HG03565 (cell line): ENCODE measurements at regions not wholly inside any gene's neighbourhood (a gene's known extent, or its start where the extent isn't known, plus 50 kb on each side); places are given as distances from the start of the nearest gene placed in this dataset.

Source experiments
- ATAC-seq: cut with Tn5 transposase; IDR thresholded peaks from one replicate; pipeline ENCODE4 v1.9.1; 2021; ENCODE audit warnings: mild to moderate bottlenecking, moderate library complexity; ENCODE audit not compliant: unreplicated experiment

DNA sequence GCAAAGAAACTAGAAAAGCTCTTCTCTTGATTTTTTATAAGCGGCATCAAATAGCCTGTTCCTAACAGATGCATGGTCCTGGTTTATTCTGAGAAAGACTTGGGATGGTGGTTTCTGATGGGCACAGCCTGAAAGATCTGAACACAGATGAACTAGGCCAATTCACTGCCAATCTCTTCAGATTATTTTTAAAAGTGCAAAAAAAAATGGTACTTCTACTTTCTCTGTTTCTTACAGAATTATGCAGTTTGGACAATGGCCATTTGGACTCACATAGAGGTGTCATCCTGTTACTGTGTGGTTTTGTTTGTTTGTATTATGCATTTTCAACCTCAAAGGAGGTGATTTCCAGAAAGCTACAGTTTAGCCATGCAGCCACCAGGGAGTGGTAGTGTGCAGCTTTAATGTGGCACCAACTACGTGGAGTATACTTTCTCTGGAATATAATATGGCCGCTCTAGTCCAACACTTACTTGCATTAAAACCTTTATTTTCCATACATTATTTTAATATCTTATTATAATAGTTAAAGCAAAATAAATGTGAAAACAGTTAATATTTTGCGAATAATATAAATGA lies 469.8 kb upstream of the KIRREL3 start:
- peak; percentile 84 for ATAC-seq

GRCh38 chr11:127464325-127464724 lies 463.8 kb upstream of the KIRREL3 start:
- ATAC-seq, result no peak

- ATAC-seq, result no peak
Observed at GRCh38 chr11:127462065-127462344, 461.4 kb upstream of the KIRREL3 start.

DNA sequence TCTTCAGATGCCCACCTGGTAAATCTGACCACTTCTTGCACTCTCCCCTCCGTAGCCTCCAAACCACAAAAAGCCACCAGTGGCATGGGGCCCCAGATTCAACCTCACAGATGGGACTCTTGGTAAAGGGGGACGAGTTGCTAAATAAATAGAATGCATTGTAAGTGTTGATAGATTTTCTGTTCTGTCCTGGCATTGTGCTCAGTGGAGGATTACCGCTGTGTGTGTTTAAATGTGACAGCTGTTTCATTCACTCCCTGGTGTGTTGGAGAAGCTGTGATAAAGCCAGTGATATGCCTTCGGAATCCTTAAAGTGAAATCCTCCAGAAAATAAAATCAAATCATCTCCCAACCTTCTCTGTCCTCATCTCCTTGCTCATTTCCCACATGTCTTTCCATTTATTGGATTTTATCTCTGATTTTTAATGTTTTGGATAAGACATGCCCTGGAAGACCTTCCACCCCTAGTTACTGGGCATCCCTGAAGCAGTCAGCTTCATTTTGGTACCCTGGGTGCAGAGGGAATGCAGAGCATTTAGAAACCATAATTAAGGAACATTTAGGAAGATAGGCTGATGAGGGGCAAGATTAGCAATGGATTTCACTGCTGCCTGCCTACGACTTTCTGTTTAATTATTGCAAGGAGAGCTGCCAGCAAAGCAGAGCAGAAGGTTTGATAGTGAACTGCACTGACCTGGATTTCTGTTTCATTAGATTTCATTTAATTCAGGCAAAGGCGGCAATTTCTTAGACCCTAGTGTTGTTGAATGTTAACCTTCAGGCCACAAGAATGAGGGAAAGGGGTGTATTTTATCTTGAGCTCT lies 460.9 kb upstream of the KIRREL3 start:
- no peak for ATAC-seq

DNA sequence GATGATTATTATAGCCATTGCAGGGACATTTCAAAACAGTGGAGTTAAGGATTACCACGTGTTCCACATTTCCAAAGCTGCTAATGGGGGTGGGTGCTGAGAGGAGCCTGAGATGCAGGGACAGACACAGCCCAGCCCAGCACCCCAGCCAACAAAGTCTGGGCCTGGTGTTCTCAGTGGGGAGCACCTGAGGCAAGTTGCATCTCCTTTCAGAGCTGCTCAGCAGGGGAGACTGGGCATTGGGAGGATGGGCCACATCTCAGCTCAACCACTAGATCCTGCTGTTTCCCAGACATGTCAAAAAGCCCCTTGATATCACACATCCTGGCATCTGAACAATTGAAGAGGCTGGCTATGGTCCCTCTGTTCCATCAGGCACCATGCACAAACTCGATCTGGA lies 458.0 kb upstream of the KIRREL3 start:
- ATAC-seq, result no peak

- ATAC-seq, result no peak
Observed at GRCh38 chr11:127454856-127455255, 454.3 kb upstream of the KIRREL3 start.

DNA sequence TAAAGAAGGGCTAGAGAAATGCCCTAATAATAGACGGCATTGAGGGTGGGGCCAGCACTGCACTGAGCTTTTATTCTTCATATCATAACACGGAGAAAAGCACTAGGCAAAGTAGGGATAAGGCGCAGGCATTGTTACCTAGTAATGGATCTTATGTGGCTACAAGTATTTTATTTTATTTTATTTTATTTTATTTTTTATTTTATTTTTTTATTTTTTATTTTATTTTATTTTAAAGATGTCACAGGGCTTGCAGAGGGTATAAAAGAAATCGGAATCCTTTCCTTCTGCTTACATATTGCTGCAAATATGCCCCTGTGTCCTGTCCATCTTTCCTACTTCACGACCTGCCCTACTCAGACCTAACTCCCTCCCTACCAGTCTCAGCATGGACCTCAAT lies 452.0 kb upstream of the KIRREL3 start:
- no peak for ATAC-seq

GRCh38 chr11:127451861-127452260 lies 451.3 kb upstream of the KIRREL3 start:
- no peak for ATAC-seq

- no peak for ATAC-seq
Observed at GRCh38 chr11:127448101-127448500, 447.5 kb upstream of the KIRREL3 start.

DNA sequence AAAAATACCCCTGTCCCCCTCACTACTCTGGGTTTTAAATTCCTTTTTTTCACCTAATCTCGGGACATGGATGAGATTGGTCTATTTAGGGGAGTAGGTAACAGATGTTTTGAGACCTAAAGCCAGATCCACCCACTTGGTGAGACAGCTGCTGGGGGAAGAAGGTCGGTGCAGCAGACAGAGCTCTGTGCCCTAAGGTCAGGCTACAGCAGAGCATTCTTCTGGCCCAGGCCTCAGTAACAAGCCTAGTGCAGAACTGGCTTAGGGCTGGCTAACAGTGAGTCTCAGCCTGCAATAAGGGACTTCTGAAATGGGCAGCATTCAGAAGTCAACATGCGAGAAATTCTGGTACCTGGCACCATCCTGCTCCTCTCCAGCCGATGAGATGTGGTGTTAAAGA lies 444.9 kb upstream of the KIRREL3 start:
- ATAC-seq, result no peak

- no peak for ATAC-seq
Observed at GRCh38 chr11:127443297-127443696, 442.7 kb upstream of the KIRREL3 start.

DNA sequence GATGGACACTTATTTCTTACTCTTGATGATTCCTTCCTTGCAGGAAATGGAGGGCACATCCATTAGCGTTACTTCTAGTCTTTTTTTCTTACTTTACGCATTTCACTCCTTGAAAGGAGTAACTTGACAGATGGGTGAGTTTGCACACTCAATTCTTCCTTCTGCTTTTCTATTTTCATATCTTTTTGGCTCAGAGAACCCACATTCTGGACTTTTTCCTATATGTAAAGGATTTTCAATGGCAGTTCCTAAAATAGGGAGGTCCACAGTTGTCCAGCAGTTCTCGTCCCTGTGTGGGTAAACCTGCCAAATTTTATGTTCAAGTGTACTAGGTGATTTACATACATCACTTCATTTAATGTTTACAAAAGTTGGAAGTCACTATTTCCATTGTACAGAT lies 440.0 kb upstream of the KIRREL3 start:
- no peak for ATAC-seq

DNA sequence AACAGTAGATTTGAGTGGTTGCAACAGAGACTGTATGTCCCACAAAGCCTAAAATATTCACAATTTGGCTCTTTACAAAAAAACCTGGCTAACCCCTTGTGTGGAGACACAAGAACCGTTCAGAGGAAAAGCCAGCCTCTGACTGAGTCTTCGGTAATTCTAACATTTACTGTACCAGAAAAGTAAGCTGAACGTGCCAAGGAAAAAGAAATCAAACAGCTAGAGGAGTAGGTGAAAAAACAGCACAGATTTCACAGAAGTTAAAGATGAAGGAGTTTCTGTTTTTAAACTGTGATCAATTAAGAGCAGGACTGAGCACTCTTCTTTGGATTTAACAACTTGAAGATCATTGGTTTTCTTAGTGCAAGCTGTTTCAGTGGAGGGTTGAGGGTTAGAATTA lies 424.7 kb upstream of the KIRREL3 start:
- no peak for ATAC-seq

DNA sequence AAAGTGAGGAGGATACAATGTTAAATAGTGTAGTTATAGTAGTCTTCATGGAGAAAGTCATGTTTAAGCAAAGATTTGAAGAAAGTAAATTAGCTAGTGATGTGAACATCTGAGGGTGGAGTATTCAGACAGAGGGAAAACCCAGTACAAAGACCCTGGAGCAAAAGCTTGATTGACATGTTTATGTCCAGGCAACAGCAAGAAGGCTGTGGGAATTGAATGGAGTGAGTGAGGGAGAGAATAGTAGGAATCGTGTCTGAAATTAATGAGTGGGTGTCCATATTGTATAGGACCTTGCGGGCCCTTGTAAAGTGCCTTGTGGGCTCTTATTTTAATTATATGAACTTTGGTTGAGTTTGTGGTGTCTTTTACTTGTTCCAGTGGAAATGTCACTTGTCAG lies 424.1 kb upstream of the KIRREL3 start:
- no peak for ATAC-seq

DNA sequence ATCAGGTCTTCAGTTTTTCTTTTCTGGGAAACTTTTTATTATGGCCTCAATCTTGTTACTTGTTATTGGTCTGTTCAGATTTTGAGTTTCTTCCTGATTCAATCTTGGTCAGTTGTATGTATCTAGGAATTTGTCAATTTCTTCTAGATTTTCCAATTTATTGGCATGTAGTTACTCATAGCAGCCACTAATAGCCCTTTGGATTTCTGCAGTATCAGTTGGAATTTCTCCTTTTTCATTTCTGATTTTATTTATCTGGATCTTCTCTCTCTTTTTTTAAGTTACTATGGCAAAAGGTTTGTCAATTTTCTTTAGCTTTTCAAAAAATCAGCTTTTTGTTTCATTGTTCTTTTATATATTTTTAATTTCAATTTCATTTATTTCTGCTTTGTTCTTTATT lies 419.6 kb upstream of the KIRREL3 start:
- ATAC-seq, result no peak

DNA sequence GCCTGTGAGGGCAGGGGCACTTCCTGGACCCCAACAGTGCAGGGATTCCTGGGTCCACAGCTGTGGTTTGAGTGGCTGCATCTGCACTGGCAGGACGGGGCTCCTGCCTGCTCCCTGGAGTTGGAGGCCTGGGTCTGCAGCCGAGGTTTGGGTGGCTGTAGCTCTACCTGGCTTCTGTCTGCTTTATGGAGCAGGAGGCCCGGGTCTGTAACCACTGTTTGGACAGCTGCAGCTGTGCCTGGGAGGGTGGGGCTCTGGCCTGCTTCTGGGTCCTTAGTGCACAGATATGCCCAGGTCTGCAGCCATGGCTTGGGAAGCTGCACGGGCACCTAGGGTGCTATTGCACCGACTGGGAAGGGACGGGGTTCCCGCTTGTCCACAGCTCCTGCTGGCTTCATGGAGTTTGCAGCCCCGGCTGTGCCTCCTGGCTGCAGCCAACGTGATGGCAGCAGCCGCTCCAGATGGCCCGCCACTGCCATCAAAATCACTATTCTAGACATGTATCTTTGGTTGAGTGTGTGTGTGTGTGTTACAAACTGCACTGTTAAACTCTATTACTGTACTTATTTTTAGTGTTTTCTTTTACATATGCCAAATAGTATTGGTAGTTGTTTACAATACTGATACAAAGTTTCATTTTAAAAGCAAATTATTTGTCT lies 412.3 kb upstream of the KIRREL3 start:
- no peak for ATAC-seq

- ATAC-seq, result no peak
Observed at GRCh38 chr11:127412234-127412633, 411.7 kb upstream of the KIRREL3 start.

DNA sequence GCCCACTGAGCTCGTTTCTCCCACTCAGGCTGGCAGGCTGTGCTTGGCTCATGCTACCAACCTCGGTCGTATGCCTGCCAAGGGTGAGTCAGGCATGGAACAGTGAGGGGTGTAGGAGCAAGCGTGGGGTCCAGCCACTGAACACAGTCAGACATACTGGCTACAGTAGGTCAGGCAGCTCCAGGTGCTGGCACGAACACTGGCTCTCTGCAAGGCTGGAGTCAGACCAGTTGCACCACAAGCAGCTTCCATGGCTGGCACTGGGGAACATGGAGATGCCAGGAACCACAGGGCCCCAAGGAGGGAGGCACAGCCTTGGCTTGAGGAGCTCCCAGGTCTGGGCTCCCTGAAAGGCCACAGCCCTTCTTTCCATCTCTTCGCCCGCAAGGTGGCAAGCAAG lies 410.7 kb upstream of the KIRREL3 start:
- ATAC-seq, result no peak

DNA sequence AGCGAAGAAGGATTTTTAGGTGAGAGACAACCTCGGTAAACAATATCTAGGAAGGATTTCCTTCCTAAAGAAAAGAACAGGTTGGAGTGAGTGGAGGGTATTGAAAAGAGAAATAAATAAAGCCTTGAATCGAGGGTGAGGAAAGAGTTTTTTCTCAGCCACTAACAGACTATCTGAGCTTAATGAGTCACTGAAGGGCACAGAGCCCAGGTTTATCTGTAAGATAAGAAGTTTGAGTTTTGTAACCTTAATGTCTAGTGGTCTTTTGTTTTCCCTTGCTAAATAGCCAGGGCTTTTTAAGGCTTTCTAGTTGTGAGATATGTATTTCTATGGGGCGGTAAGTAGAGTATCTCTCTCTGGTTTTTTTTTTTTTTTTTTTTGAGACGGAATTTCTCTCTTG lies 394.5 kb upstream of the KIRREL3 start:
- ATAC-seq, result no peak

GRCh38 chr11:127393460-127393997 lies 393.0 kb upstream of the KIRREL3 start:
- no peak for ATAC-seq

GRCh38 chr11:127392575-127392974 lies 392.0 kb upstream of the KIRREL3 start:
- ATAC-seq, result no peak

- ATAC-seq, result no peak
Observed at GRCh38 chr11:127390465-127390864, 389.9 kb upstream of the KIRREL3 start.
